NOMO-1 treated with dmso at 0.1 percent for 144 hours (cell line): ENCODE measurements at regions not wholly inside any gene's neighbourhood (a gene's known extent, or its start where the extent isn't known, plus 50 kb on each side); places are given as distances from the start of the nearest gene placed in this dataset.
"Not testable (repeated sequence)": the region's sequence is repeated elsewhere in the genome, so short reads cannot be mapped to it uniquely, and the experiment has no call there.

Experiments
- DNase-seq: peaks from one replicate; lab custom pipeline; 2025; ENCODE audit not compliant: unreplicated experiment; lab: John Stamatoyannopoulos, UW

- DNase-seq: no peak
Observed at GRCh38 chr10:33795529-33795928, 461.1 kb upstream of the NRP1 start.

- no peak for DNase-seq
Observed at GRCh38 chr10:33794460-33794859, 460.0 kb upstream of the NRP1 start.

- DNase-seq: peak; percentile 2
Observed at GRCh38 chr10:33793793-33794192, 459.3 kb upstream of the NRP1 start.

GRCh38 chr10:33791272-33791660, 456.8 kb upstream of the NRP1 start:
- DNase-seq: no peak

GRCh38 chr10:33790521-33791271, 456.2 kb upstream of the NRP1 start:
- no peak for DNase-seq

- no peak for DNase-seq
Observed at GRCh38 chr10:33783557-33783956, 449.1 kb upstream of the NRP1 start.

GRCh38 chr10:33783078-33783477, 448.6 kb upstream of the NRP1 start:
- no peak for DNase-seq

GRCh38 chr10:33781606-33782395, 447.3 kb upstream of the NRP1 start:
- no peak for DNase-seq

- no peak for DNase-seq
Observed at GRCh38 chr10:33780961-33781360, 446.5 kb upstream of the NRP1 start.

- no peak for DNase-seq
Observed at GRCh38 chr10:33777223-33777622, 442.8 kb upstream of the NRP1 start.

GRCh38 chr10:33776419-33777070, 442.1 kb upstream of the NRP1 start:
- no peak for DNase-seq

- DNase-seq: no peak
Observed at GRCh38 chr10:33774857-33775256, 440.4 kb upstream of the NRP1 start.

GRCh38 chr10:33773886-33774480, 439.5 kb upstream of the NRP1 start:
- DNase-seq: no peak

- DNase-seq: no peak
Observed at GRCh38 chr10:33773253-33773573, 438.7 kb upstream of the NRP1 start.

- peak; percentile 59 for DNase-seq
Observed at GRCh38 chr10:33772370-33773252, 438.1 kb upstream of the NRP1 start.

- DNase-seq: not testable (repeated sequence)
Observed at GRCh38 chr10:33771856-33772255, 437.4 kb upstream of the NRP1 start.

- no peak for DNase-seq
Observed at GRCh38 chr10:33764694-33765185, 430.3 kb upstream of the NRP1 start.

GRCh38 chr10:33760056-33760943, 425.8 kb upstream of the NRP1 start:
- DNase-seq: no peak

GRCh38 chr10:33759191-33759590, 424.7 kb upstream of the NRP1 start:
- no peak for DNase-seq

GRCh38 chr10:33758299-33758698, 423.8 kb upstream of the NRP1 start:
- no peak for DNase-seq
